Activated CD8-positive, alpha-beta memory T cell treated with anti-CD3 and anti-CD28 coated beads for 48 hours (primary cell): ENCODE measurements at regions not wholly inside any gene's neighbourhood (a gene's known extent, or its start where the extent isn't known, plus 50 kb on each side); places are given as distances from the start of the nearest gene placed in this dataset.
"Not testable (repeated sequence)": the region's sequence is repeated elsewhere in the genome, so short reads cannot be mapped to it uniquely, and the experiment has no call there.

Source experiments
- DNase-seq, 3 experiments: peaks; one replicate each; pipeline ENCODE4 v3.0.0-alpha.2; 2020; ENCODE audit warnings: low read depth in 2 of 3, low spot score in 2 of 3

GRCh38 chr5:155114655-155115054 lies 101.1 kb downstream of the KIF4B start:
- no peak for DNase-seq

GRCh38 chr5:155116456-155117251 lies 103.1 kb downstream of the KIF4B start:
- DNase-seq = no peak

GRCh38 chr5:155125551-155126095 lies 112.1 kb downstream of the KIF4B start:
- DNase-seq = no peak

GRCh38 chr5:155126573-155126972 lies 113.0 kb downstream of the KIF4B start:
- no peak for DNase-seq

- no peak for DNase-seq
Observed at GRCh38 chr5:155127552-155127951, 114.0 kb downstream of the KIF4B start.

- DNase-seq = no peak
Observed at GRCh38 chr5:155128786-155129512, 115.4 kb downstream of the KIF4B start.

GRCh38 chr5:155129513-155129880 lies 115.9 kb downstream of the KIF4B start:
- no peak for DNase-seq

GRCh38 chr5:155134130-155134529 lies 120.6 kb downstream of the KIF4B start:
- no peak for DNase-seq

- DNase-seq = no peak
Observed at GRCh38 chr5:155136216-155136850, 122.8 kb downstream of the KIF4B start.

- DNase-seq = no peak
Observed at GRCh38 chr5:155137683-155138082, 124.1 kb downstream of the KIF4B start.

GRCh38 chr5:155140646-155141045 lies 127.1 kb downstream of the KIF4B start:
- DNase-seq = no peak

GRCh38 chr5:155144956-155145355 lies 131.4 kb downstream of the KIF4B start:
- no peak for DNase-seq

GRCh38 chr5:155147222-155147621 lies 133.7 kb downstream of the KIF4B start:
- no peak for DNase-seq

GRCh38 chr5:155148694-155149093 lies 135.1 kb downstream of the KIF4B start:
- no peak for DNase-seq

GRCh38 chr5:155150012-155150411 lies 136.5 kb downstream of the KIF4B start:
- DNase-seq = no peak

GRCh38 chr5:155154973-155155372 lies 141.4 kb downstream of the KIF4B start:
- DNase-seq = no peak

GRCh38 chr5:155163084-155163483 lies 149.5 kb downstream of the KIF4B start:
- DNase-seq = not testable (repeated sequence)

GRCh38 chr5:155167736-155168135 lies 154.2 kb downstream of the KIF4B start:
- no peak for DNase-seq

GRCh38 chr5:155181542-155181941 lies 168.0 kb downstream of the KIF4B start:
- DNase-seq = no peak

GRCh38 chr5:155189476-155189875 lies 175.9 kb downstream of the KIF4B start:
- no peak for DNase-seq

- DNase-seq = no peak
Observed at GRCh38 chr5:155189981-155190380, 176.4 kb downstream of the KIF4B start.

- DNase-seq = no peak
Observed at GRCh38 chr5:155193029-155193428, 179.5 kb downstream of the KIF4B start.
